Posterior cingulate gyrus (tissue), 11 donors: ENCODE measurements at regions not wholly inside any gene's neighbourhood (a gene's known extent, or its start where the extent isn't known, plus 50 kb on each side); places are given as distances from the start of the nearest gene placed in this dataset.

ENCODE experiments used
- DNase-seq, 10 donors: peaks; one replicate each; pipeline versions ENCODE4 v3.0.0 to v3.0.0-alpha.2; 2020 to 2021; ENCODE audit warnings: mixed read lengths in 3 of 10
- intact Hi-C: fragments of 100-400 bp; cut with DNase I; formaldehyde crosslinking; loops from one replicate; pipeline ENCODE4 v1.15.1; 2023

DNA sequence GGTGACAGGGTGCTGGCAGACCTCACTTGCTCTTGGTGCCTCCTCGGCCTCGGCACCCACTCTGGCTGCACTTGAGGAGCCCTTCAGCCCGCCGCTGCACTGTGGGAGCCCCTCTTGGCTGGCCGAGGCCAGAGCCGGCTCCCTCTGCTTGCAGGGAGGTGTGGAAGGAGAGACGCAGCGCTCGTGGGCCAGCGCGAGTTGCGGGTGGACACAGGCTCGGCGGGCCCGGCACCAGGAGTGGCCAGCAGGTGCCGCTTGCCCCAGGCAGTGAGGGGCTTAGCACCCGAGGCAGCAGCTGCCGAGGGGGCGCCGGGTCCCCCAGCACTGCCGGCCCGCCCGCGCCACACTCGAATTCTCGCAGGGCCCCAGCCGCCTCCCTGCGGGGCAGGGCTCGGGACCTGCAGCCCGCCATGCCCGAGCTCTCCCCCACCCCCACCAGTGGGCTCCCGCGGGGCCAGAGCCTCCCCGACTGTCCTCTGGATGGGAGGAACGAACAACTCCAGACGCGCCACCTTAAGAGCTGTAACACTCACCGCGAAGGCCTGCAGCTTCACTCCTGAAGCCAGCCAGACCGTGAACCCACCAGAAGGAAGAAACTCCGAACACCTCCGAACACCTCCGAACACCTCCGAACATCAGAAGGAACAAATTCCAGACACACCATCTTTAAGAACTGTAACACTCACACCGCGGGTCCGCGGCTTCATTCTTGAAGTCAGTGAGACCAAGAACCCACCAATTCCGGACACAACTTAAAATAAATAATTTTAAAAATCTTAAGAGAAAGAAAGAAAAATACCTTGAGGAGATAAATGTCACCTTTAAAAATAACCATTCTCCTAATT lies 311.1 kb upstream of the SLC7A11 start:
- intact Hi-C loops, result no loop called here
- DNase-seq, result peak in 3 of 10 donors; percentile 58 to 70 (median 65)

DNA sequence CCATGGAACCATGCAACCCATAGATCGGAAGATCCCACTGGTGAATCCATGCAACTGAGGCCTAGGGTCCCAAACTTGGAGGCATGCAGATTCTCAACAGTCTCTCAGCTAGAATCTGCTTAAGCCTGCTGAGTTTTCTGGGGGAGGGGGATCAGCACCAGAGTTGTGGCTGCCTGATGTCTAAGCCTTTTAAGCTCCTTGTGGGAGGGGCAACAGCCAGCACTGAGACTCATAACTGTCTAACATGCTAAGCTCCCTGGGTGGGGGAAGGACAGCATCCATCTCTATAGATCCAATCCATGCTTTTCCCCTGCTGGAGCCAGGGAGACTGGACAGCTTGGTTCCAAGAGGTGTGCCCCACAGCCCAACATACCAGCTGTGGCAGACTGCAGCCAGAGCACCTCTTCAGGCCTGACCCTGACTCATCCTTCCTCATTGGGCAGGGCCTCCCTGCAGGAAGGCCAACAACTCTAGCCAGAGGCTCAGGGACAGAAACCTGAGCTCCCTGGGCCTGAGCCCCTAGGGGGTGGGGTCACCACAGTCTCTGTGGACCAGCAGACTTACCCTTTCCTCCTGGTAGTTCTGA lies 300.1 kb upstream of the SLC7A11 start:
- DNase-seq, result peak in 1 of 10 donors; percentile 35
- intact Hi-C loops, result no loop called here

DNA sequence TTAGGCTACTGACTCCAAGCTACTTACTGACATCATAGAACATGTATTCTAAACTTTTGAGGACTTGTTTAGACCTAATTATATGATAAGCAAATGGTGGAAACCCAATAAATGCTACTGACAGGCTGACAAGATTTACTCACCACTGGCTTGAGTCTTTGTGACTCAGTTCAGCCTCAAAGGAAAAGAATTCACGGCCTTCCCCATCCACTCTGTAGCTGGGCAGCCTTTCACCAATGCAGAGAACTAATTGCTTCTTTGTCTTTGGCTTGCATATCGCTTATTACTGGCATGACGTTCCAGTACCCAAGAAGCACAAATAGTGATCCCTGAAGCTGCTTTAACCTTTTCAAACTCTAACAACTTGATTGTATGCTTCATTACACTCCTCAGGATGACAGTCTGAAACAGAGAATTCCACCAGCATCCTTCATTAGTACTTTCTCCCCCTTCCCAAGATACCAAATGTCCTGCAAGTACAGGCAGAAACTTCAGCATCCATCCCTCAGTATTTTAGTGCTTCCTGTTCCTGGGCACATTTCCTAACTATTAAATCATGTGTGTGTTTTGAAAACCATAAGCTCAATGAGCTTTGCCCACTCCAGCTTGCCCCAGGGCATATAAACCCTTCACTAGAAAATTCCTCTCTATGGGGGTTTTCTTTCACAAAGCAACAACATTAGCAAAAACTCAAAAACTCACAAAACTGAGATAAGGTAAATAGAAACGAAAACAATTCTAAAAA lies 298.1 kb upstream of the SLC7A11 start:
- intact Hi-C loops, result no loop called here
- DNase-seq, result no peak

DNA sequence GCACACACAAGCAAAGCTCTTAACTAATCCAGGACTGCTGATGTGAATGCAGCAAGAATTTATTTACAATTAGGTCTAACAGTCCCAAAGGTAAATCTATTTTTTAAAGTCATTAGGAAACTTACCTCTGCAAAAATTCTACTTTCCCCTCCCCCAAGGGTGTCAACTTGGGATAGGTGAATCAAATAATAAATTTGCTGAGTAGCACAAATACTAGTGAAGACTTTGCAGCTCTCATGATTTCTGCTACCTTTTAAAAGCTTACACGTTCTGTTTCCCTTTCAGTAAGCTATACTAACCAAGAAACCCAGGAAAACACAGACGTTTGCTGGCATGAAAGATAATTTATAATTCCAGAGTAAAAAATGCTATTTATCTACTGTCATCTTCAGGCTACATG lies 296.6 kb upstream of the SLC7A11 start:
- intact Hi-C loops, result no loop called here
- DNase-seq, result no peak

GRCh38 chr4:138537731-138538490 lies 295.8 kb upstream of the SLC7A11 start:
- intact Hi-C loops, result no loop called here
- no peak for DNase-seq

DNA sequence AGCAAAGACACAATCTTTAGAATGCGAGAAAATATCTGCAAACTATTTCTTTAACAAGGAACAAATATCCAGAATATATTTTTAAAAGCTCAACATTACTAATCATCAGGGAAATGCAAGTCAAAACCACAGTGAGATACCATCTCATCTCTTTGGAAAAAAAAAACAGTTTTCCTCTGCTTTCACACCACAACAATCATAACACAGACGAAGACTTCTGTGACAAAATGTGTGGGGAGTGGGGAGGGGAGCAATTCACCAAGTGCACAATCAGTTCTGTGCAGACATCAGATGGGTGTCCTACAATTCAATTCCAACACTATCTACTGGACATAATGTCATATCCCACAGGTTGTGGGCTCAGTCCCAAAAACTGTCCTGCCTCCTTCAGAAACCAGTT lies 293.2 kb upstream of the SLC7A11 start:
- intact Hi-C loops, result no loop called here
- DNase-seq, result no peak

- intact Hi-C loops, result no loop called here
- no peak for DNase-seq
Measured at GRCh38 chr4:138522366-138522765, 280.2 kb upstream of the SLC7A11 start.

GRCh38 chr4:138521809-138522208 lies 279.7 kb upstream of the SLC7A11 start:
- DNase-seq, result peak in 2 of 10 donors; percentile 41 to 68
- intact Hi-C loops, result no loop called here

DNA sequence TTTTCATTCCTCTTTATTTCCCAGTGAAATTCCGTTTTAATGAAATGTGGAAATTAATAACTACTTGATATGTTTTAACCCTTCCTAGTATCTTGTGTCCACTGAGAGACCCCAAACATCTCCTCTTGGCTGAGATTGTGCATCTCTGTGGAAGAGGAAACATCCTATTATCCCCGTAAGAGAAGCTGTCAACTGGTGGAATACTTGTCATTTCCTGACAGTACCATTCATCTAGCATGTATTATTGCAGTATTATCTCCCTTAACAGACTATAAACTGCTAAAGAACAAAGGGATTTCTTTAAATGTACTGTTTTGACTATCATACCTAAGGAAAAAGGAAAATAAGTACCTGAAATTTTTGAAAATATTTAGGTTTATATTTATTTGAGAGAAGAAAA lies 277.3 kb upstream of the SLC7A11 start:
- no peak for DNase-seq
- intact Hi-C loops, result no loop called here

DNA sequence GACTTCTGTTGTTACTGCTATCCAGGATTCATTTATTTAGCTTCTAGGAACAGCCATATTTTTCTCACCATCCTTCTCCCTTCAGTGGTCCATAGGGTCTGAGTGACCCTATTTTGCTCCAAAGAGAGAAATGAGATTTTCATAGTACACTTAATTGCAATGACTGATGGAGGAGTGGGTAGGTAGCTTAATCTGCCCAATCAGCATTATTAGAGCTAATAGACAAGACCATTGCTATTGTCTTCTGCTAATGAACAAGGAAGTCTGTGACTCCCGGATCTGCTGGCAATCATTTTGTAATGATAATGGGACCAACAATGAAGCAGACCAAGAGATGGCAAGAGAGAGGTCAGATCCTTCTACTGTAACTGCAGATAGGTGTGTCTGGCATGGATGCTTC lies 271.4 kb upstream of the SLC7A11 start:
- intact Hi-C loops, result no loop called here
- no peak for DNase-seq

GRCh38 chr4:138512756-138513155 lies 270.6 kb upstream of the SLC7A11 start:
- DNase-seq, result no peak
- intact Hi-C loops, result no loop called here

- no peak for DNase-seq
- intact Hi-C loops, result loop anchor here (2.0 kb wide), 1 partner anchor 79 kb away; no protein-coding TSS in a partner anchor
Measured at GRCh38 chr4:138510053-138510452, 267.9 kb upstream of the SLC7A11 start.

- no peak for DNase-seq
- intact Hi-C loops, result no loop called here
Measured at GRCh38 chr4:138509346-138509745, 267.2 kb upstream of the SLC7A11 start.

GRCh38 chr4:138507522-138507921 lies 265.4 kb upstream of the SLC7A11 start:
- DNase-seq, result no peak
- intact Hi-C loops, result no loop called here

- no peak for DNase-seq
- intact Hi-C loops, result no loop called here
Measured at GRCh38 chr4:138501614-138502013, 259.5 kb upstream of the SLC7A11 start.

DNA sequence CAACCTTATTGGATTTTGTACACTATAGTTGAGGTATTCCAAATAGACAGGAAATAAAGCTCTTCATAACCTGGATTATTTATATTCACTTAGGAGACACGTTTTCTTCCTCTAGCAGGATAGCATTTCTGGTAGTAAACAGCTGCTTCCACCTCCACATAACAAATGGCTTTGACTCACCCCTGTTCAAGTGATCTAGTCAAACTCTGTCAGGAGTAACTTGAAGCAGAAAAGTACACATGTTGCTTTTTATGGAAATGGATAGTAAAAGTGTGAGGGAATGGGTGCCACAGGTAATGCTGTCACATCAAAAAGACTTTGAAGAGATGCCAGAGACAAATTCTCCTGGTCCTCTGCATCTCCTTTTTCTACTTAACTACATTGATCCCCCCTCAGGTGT lies 258.7 kb upstream of the SLC7A11 start:
- DNase-seq, result no peak
- intact Hi-C loops, result no loop called here

- intact Hi-C loops, result no loop called here
- no peak for DNase-seq
Measured at GRCh38 chr4:138499627-138500026, 257.5 kb upstream of the SLC7A11 start.

DNA sequence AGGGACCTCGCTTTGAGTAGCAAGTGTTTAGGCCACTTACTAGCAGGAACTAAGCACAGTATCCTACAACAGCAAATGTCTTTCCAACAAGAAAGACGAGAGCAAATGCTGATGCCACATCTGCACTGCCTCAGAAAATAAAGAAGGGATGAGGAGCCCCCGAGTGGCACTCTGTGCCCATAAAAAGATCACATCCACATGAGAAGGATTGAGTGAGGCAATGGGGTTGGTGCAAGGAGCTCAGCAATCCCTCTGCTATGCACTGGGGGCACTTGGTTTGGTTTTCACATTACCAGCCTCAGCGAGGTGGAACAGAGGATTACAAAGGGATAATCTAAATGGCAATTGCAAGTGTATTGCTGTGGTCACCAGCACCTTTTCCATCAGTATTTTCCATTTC lies 252.8 kb upstream of the SLC7A11 start:
- DNase-seq, result peak in 1 of 10 donors; percentile 9
- intact Hi-C loops, result no loop called here

DNA sequence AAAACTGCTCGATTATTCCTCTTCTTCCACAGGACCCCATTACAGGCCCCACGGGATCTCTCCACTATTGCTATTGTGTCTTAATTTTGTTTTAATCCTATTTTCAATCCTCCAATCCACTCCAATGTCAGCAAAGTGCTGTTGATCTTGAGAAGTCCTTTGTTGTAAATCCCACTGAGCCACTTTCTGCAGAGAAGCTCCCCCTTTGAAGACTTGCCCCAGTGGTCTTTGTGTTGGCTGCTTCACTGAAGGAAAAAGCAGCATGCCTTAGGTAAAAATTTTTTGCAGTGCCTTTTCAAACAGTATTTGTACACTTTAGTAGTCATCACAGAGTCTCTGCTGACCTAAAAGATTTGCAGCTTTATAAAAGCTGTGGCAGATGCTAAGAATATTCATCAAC lies 252.0 kb upstream of the SLC7A11 start:
- DNase-seq, result no peak

DNA sequence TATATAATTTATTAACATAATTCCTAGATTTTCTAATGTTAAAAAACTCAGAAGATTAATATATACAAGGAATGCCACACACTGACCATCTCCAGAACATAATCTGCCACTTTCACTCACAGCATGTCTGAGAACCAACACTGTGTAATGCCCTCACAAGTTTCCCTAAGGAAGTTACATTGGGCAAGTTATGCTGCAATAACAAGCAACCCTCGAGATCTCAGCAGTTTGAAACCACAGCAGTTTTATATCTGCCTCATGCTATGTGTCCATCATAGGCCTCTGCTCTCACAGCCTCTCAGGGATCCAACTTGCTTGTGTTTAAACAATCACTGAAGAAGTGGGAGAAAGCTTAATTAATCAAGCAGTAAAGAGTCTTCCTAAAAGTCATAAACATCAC lies 250.0 kb upstream of the SLC7A11 start:
- DNase-seq, result no peak
- intact Hi-C loops, result no loop called here

More for the DNA sequence above, 252.0 kb upstream of the SLC7A11 start:
- intact Hi-C loops, result no loop called here

DNA sequence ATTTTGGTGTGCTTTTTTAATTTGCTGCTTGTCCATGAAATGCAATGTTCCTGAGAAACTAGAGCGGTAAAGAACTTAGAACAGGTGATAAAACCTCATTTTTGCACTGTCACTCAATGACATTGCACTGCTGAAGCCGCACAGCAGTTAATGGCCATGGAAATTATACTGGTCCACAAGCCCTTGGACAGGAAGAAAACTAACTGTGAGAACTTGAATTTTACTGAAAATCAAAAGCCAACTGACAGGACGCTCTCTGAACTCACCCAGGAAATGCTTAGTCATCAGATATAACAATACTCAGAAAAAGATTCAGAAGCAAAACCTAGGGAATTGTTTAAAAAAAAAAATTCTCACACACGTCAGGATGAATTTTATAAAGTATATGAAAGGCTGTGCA lies 246.4 kb upstream of the SLC7A11 start:
- intact Hi-C loops, result no loop called here
- DNase-seq, result no peak
